ENCODE measurements at regions not wholly inside any gene's neighbourhood (a gene's known extent, or its start where the extent isn't known, plus 50 kb on each side); places are given as distances from the start of the nearest gene placed in this dataset.

DNA sequence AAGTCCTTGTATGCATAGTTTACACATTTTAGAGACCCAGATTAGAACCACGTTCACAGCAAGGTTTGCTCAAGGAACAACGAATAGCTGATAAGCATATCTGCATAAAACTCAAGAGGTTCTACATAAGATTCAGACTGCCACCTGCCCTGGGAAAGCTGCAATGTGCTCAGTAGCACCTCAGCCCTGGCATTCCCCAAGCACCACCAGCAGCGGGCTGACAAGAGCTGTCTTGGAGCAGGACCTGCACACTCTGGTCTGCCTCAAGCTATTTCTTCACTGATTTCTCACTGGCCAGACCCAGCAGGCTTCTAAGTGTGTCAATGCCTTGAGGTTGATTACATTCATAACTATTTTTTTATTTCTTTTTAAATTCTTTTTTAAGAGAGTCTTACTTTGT lies 65.8 kb upstream of the UQCRFS1 start:
- no peaks in the 10 kb centered on the region for H3K36me3 ChIP-seq (ENCODE audit: insufficient read depth, low read length)

DNA sequence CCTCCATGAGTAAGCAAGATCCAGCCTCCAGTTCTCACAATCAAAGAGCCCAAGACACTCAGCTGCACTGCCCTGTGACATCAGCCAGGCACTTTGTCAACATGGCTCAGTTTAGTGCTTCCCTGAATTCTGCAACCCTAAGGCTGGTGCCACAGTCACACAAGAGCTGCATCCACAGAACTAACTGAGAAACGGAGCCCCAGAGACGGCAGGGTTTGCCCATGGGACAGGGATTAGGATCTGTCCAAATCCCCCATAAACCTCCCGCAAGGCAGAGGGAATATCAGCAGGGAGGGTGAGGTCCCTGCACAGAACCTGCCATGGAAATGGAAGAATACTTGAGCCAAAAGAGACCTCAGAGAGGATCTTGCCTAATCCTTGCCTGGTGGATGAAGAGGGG lies 70.4 kb upstream of the UQCRFS1 start:
- Histone ChIP-seq H3K9ac (ENCODE audit: low read depth, low read length) (no peak overlapping the region), H3K4me1 (ENCODE audit: insufficient read depth, low read length) (no peaks in the 10 kb centered on the region; the same call in 1 of the 2 replicates), H3K9me3 (ENCODE audit: control insufficient read depth, insufficient read depth, low read length) (no peaks in the 10 kb centered on the region), H3K36me3 (ENCODE audit: insufficient read depth, low read length) (no peaks in the 10 kb centered on the region)

More for the DNA sequence above, 65.8 kb upstream of the UQCRFS1 start:
- Histone ChIP-seq H3K4me1 (ENCODE audit: insufficient read depth, low read length) (no peaks in the 10 kb centered on the region; the same call in none of the 2 replicates), H3K9me3 (ENCODE audit: control insufficient read depth, insufficient read depth, low read length) (no peaks in the 10 kb centered on the region), H3K9ac (ENCODE audit: low read depth, low read length) (no peak overlapping the region)

DNA sequence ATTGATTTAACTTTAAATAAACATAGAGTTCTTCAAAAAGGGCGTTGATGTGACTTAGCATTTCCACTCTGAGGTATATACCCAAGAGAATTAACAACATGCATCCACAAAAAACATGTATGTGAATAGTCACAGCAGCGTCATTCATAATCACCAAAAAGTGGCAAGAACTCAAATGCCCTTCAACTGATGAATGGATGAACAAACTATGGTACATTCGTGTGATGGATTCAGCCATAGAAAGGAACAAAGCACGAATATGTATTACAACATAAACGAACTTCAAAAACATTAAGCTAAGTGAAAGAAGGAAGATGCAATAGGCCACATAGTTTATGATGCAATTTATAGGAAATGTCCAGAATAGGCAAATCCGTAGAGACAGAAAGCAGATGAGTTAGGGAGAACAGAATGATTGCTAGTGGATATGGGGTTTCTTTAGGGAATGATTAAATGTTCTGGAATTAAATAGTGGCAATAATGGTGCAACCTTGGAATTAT lies 72.3 kb upstream of the UQCRFS1 start:
- no peaks in the 10 kb centered on the region for H3K4me1 ChIP-seq (ENCODE audit: insufficient read depth, low read length)
- H3K9me3 ChIP-seq (ENCODE audit: control insufficient read depth, insufficient read depth, low read length): no peaks in the 10 kb centered on the region
- H3K9ac ChIP-seq (ENCODE audit: low read depth, low read length): no peak overlapping the region
- no peaks in the 10 kb centered on the region for H3K36me3 ChIP-seq (ENCODE audit: insufficient read depth, low read length)

DNA sequence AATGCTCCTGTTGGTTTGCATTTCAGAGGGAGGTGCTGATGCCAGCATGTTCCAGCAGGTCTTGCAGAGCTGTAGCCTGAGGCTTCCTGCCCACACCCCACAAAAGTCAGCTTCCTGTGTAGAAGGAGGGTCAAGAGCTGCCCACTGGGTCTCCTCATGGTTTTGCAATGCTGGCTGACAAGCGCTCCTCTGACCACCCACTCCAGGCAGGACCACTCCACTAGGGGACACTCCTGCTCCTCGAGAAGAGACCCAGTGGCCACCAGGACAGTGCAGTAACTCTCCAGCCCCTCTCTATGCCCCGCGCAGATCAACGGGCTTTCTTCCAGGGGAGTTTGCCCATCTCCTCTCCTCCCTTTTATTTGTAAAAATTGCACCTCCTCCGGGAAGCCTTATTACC lies 72.9 kb upstream of the UQCRFS1 start:
- H3K36me3 ChIP-seq (ENCODE audit: insufficient read depth, low read length): no peaks in the 10 kb centered on the region
- no peak overlapping the region for H3K9ac ChIP-seq (ENCODE audit: low read depth, low read length)
- H3K9me3 ChIP-seq (ENCODE audit: control insufficient read depth, insufficient read depth, low read length): no peaks in the 10 kb centered on the region
- no peaks in the 10 kb centered on the region for H3K4me1 ChIP-seq (ENCODE audit: insufficient read depth, low read length)

DNA sequence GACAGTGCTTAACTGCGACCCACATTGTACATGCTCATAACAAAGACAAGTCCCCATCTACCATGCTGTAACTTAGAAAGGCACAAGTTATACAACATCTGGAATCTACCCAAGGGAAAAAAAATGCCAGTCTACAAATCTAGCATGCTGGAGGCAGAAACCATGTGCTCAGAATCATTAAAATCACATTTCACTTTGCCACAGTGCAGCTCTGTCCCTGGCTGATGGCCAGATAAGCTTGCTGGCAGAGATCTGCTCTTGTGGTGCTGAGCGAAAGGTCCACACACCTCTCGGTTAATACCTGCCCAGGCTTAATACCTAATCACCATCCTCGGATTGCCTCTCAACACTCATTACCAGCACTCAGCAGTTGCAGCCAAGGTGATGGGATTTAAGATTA lies 74.1 kb upstream of the UQCRFS1 start:
- Histone ChIP-seq H3K9ac (ENCODE audit: low read depth, low read length) (no peak overlapping the region), H3K4me1 (ENCODE audit: insufficient read depth, low read length) (0 out of 2 replicates have a peak, but pooled peaks cover 3% of the 10 kb centered on the region), H3K9me3 (ENCODE audit: control insufficient read depth, insufficient read depth, low read length) (no peaks in the 10 kb centered on the region), H3K36me3 (ENCODE audit: insufficient read depth, low read length) (no peaks in the 10 kb centered on the region)

DNA sequence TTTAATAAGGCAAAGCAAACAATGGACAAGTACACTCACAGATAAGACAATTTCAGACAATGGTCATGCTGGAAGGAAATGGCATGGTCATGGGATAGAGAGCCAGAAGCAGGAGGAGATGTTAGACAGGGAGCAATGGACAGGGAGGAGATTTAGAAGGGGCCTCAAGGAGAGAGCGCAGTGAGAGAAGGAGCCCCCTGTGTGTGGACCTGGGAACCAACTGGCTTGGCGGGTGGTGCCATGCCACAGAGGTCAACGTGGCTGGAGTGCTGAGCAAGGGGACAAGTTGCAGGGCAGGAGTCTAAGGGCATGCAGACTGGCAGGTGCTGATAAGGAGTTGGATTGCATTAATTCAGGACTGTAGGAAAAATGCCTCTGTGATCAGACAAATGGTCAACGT lies 75.3 kb upstream of the UQCRFS1 start:
- Histone ChIP-seq H3K36me3 (ENCODE audit: insufficient read depth, low read length) (no peaks in the 10 kb centered on the region), H3K9ac (ENCODE audit: low read depth, low read length) (no peak overlapping the region), H3K9me3 (ENCODE audit: control insufficient read depth, insufficient read depth, low read length) (no peaks in the 10 kb centered on the region), H3K4me1 (ENCODE audit: insufficient read depth, low read length) (0 out of 2 replicates have a peak, but pooled peaks cover 3% of the 10 kb centered on the region)

DNA sequence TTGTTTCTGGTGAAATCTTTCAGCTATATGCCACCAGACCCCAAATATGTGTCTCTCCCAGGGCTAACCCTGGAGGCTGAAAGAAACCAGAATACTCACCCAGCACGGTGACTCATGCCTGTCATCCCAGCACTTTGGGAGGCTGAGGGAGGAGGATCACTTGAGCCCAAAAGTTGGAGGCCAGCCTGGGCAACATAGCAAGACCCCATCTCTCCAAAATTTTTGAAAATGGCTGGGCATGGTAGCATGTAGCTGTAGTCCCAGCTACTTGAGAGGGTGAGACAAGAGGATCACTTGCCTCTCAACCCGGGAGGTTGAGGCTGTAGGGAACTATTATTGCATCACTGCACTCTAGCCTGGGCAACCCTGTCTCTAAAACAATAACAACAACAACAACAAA lies 76.1 kb upstream of the UQCRFS1 start:
- H3K9me3 ChIP-seq (ENCODE audit: control insufficient read depth, insufficient read depth, low read length): no peaks in the 10 kb centered on the region
- 0 out of 2 replicates have a peak, but pooled peaks cover 3% of the 10 kb centered on the region for H3K4me1 ChIP-seq (ENCODE audit: insufficient read depth, low read length)
- H3K9ac ChIP-seq (ENCODE audit: low read depth, low read length): no peak overlapping the region
- no peaks in the 10 kb centered on the region for H3K36me3 ChIP-seq (ENCODE audit: insufficient read depth, low read length)

DNA sequence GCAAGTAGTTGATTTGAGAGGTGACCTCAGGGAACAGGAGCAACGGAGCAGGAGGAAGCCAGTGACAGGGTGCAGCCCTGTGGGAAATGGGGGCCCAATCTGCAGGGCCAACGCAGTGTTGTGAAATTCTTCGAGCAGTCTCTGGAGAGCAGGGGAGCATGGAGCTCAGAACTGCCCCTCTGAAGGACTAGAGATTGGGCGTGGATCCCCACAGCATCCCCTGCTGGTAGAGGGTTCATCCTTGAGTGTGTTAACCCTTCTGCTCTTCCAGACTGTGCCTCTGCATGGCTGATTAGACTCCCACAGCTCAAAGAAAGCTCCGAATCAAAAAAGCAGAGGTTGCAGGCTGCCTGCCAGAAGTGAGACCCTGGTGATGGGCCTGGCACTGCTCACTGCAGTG lies 77.9 kb upstream of the UQCRFS1 start:
- H3K4me1 ChIP-seq (ENCODE audit: insufficient read depth, low read length): 0 out of 2 replicates have a peak, but pooled peaks cover 3% of the 10 kb centered on the region
- H3K36me3 ChIP-seq (ENCODE audit: insufficient read depth, low read length): no peaks in the 10 kb centered on the region
- H3K9ac ChIP-seq (ENCODE audit: low read depth, low read length): no peak overlapping the region
- H3K9me3 ChIP-seq (ENCODE audit: control insufficient read depth, insufficient read depth, low read length): no peaks in the 10 kb centered on the region; the same call in 1 of the 2 replicates

DNA sequence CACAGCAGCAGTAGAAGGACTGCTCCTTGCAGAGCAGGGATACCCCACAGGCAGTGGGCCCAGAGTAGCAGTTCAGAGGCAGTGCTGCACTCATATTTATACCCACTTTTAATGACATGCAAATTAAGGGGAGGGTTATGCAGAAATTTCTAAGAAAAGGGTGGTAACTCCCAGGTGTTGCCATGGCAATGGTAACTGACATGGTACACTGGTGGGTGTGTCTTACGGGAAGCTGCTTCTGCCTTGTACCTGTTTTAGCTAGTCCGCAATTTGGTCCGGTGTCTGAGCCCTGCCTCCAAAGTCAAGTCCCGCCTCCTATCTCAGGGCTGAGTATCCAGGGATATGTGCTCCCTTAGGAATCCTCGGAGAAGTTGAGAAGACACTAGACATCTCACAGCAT lies 79.2 kb upstream of the UQCRFS1 start:
- H3K36me3 ChIP-seq (ENCODE audit: insufficient read depth, low read length): no peaks in the 10 kb centered on the region
- H3K9ac ChIP-seq (ENCODE audit: low read depth, low read length): no peak overlapping the region
- H3K4me1 ChIP-seq (ENCODE audit: insufficient read depth, low read length): 0 out of 2 replicates have a peak, but pooled peaks cover 3% of the 10 kb centered on the region
- no peaks in the 10 kb centered on the region; the same call in 1 of the 2 replicates for H3K9me3 ChIP-seq (ENCODE audit: control insufficient read depth, insufficient read depth, low read length)

DNA sequence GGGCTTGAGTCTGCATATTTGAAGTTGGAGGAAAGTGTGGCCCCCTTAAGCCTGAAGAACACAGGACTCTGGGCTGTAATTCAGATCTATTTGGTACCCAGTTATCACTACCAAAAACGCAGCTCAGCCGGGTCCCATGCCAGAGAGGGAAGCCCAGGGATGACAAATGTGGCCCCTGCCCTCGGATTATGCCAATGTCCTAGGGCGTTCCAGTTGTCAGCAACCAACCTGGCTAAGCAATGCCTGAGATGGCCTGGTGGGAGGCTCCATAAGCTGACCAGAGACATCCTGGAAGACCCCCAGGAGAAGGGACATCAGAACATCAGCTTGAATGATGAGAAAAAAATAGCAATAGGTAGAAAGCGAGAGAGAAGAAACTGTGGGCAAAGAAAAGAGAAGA lies 79.6 kb upstream of the UQCRFS1 start:
- no peaks in the 10 kb centered on the region; the same call in 1 of the 2 replicates for H3K9me3 ChIP-seq (ENCODE audit: control insufficient read depth, insufficient read depth, low read length)
- no peak overlapping the region for H3K9ac ChIP-seq (ENCODE audit: low read depth, low read length)
- no peaks in the 10 kb centered on the region for H3K36me3 ChIP-seq (ENCODE audit: insufficient read depth, low read length)
- 0 out of 2 replicates have a peak, but pooled peaks cover 3% of the 10 kb centered on the region for H3K4me1 ChIP-seq (ENCODE audit: insufficient read depth, low read length)

DNA sequence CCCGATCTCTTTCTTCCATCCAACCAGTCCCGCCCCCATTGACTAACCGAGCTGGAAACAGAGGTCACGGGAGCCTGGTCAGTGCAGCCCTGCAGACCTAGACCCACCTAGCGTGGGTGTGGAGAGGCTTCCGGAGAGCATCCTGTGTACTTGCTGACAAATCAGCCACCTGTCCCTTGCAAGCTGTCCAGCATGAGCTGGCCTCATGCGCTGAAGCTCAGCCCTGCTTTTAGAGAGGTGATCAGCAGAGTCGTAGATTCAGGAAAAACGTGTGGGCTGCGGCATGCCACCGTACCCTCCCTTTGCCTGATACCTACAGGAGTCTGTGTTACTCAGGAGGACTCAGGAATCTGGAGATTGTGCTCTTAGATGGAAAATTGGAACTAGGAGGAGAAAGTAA lies 80.3 kb upstream of the UQCRFS1 start:
- H3K9me3 ChIP-seq (ENCODE audit: control insufficient read depth, insufficient read depth, low read length): no peaks in the 10 kb centered on the region; the same call in 1 of the 2 replicates
- 0 out of 2 replicates have a peak, but pooled peaks cover 3% of the 10 kb centered on the region for H3K4me1 ChIP-seq (ENCODE audit: insufficient read depth, low read length)
- H3K9ac ChIP-seq (ENCODE audit: low read depth, low read length): no peak overlapping the region
- H3K36me3 ChIP-seq (ENCODE audit: insufficient read depth, low read length): no peaks in the 10 kb centered on the region

DNA sequence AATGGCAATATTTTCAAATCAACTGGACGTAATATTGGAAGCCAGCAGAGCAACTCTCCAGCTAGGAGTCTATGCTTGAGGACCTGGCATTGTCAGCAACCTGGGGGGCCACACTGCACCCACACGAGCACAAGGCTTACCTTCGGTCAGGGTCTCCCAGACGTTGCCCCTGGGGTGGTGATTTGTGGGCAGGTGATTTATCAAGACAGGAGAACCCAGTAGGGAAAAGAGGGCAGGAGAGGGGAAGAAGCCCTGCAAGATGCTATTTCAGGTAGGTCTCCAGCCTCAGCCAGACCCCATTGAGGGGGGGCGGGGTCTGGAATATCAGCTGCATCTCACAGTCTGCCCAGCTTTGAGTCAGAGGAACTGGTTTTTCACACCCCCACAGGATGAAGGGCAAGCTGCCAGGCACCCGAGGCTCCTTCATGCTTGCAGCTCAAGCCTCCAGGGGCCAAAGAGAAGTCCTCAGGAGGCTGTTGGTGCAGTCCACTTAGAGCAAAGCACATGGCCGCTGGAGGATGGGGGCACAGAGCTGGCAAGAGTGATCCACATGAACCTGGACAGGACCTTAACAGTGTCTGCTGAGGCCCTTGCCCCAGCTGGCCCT lies 80.9 kb upstream of the UQCRFS1 start:
- Histone ChIP-seq H3K9ac (ENCODE audit: low read depth, low read length) (no peak overlapping the region), H3K9me3 (ENCODE audit: control insufficient read depth, insufficient read depth, low read length) (no peaks in the 10 kb centered on the region; the same call in 1 of the 2 replicates), H3K4me1 (ENCODE audit: insufficient read depth, low read length) (0 out of 2 replicates have a peak, but pooled peaks cover 3% of the 10 kb centered on the region), H3K36me3 (ENCODE audit: insufficient read depth, low read length) (no peaks in the 10 kb centered on the region)

DNA sequence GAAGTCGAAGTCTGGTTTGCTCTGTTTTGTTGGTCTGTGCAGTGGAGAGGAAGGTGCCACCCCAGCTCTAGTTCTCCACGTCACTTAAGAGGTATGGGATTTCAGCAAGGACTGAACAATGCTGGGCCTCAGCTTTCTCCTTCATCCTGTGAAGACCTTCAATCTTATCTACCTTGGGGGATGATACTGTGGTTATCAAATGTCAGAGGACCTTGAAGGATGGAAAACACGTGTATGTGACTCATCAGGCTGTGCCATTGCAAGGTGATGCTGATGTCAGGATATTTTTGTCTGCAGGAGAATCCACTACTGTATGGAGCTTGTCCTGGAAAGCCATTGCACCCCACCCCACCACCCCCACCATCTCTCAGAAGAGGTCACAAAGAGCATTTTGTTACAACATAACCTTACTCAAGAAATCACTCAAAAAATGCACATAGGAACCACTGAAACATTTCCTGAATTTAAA lies 81.4 kb upstream of the UQCRFS1 start:
- H3K4me1 ChIP-seq (ENCODE audit: insufficient read depth, low read length): 0 out of 2 replicates have a peak, but pooled peaks cover 3% of the 10 kb centered on the region
- H3K9ac ChIP-seq (ENCODE audit: low read depth, low read length): no peak overlapping the region
- no peaks in the 10 kb centered on the region for H3K36me3 ChIP-seq (ENCODE audit: insufficient read depth, low read length)
- no peaks in the 10 kb centered on the region; the same call in 1 of the 2 replicates for H3K9me3 ChIP-seq (ENCODE audit: control insufficient read depth, insufficient read depth, low read length)

DNA sequence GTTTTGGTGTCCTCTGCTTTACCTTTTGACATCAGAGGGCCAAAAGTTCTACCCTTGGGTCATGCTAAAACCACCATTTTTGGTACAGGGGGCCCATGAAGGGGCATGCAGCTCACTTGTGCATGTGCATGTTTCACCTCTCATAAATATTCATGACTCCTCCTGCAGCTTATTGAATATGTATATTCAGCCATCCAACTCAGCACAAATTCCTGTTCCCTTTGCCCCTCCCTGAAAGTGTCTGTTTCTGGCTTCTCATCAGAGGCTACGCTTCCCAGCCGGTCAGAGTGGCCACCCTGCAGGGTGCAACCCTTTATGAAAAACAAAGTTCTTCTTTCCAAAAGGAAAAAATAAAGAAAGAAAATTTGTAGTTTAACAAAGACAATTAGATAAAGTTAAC lies 82.3 kb upstream of the UQCRFS1 start:
- Histone ChIP-seq H3K4me1 (ENCODE audit: insufficient read depth, low read length) (0 out of 2 replicates have a peak, but pooled peaks cover 3% of the 10 kb centered on the region), H3K9me3 (ENCODE audit: control insufficient read depth, insufficient read depth, low read length) (no peaks in the 10 kb centered on the region; the same call in 1 of the 2 replicates), H3K36me3 (ENCODE audit: insufficient read depth, low read length) (no peaks in the 10 kb centered on the region), H3K9ac (ENCODE audit: low read depth, low read length) (no peak overlapping the region)

DNA sequence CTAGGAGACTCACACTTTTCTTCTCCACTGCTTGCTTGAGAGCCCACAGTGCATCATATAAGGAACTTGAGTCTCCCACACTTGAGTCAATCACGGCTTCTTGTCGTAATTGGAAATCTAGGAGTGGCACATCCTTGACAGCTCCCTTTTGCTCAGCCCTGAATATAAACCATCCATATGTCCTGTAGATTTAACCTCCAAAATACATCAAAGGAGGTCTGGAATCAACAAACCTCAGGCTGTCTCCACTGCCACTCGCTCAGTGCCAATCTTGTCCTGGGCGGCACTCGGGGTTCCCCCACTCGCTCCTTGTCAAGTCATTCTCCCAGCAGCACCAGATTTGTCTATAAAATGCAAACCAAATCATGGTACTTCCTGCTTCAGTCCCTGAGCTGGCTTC lies 84.4 kb upstream of the UQCRFS1 start:
- Histone ChIP-seq H3K36me3 (ENCODE audit: insufficient read depth, low read length) (no peaks in the 10 kb centered on the region), H3K9me3 (ENCODE audit: control insufficient read depth, insufficient read depth, low read length) (no peaks in the 10 kb centered on the region; the same call in 1 of the 2 replicates), H3K4me1 (ENCODE audit: insufficient read depth, low read length) (no peaks in the 10 kb centered on the region), H3K9ac (ENCODE audit: low read depth, low read length) (no peak overlapping the region)

Measured in ES-I3 (cell line).